Erythroblast (primary cell): ENCODE measurements at regions not wholly inside any gene's neighbourhood (a gene's known extent, or its start where the extent isn't known, plus 50 kb on each side); places are given as distances from the start of the nearest gene placed in this dataset.

ENCODE experiments used
- GATA1 ChIP-seq: IDR thresholded peaks from 2 replicates; pipeline ENCODE4 v1.6.1; 2011; ENCODE audit warnings: low read depth, mild to moderate bottlenecking, control low read depth, low read length, moderate library complexity
- POLR2A ChIP-seq: IDR thresholded peaks from 2 replicates; pipeline ENCODE4 v1.6.1; 2011; ENCODE audit warnings: mild to moderate bottlenecking, low read length

DNA sequence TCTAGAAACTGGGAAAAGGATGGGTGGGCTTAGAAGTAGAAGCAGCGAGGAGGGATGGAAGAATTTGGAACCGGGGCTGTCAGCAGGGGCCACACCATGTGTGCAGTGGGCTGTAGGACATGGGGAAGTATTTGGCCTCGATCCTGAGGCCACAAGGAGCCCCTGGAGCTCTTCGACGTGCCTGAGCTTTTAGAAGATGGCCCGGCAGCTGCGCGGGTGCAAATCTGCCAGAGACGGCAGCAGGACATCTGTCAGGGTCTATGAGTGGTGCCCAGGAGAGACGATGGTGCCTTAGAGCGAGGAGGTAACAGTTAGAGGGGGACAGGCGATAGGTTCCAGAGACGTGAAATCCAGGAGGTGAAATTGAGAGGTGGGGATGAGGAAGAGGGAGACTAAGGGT, 321.1 kb downstream of the UACA start:
- no peak for TF ChIP-seq POLR2A
- TF ChIP-seq GATA1, result no peak
